ENCODE measurements at regions not wholly inside any gene's neighbourhood (a gene's known extent, or its start where the extent isn't known, plus 50 kb on each side); places are given as distances from the start of the nearest gene placed in this dataset.
A peak's percentile ranks its signal among the peaks of the same experiment; 100 is the strongest.
"Not testable (repeated sequence)": the region's sequence is repeated elsewhere in the genome, so short reads cannot be mapped to it uniquely, and the experiment has no call there.

GRCh38 chr6:103326760-103327757 is 1532.7 kb downstream of the HACE1 start:
- no peak for DNase-seq (ENCODE audit: low spot score)

DNA sequence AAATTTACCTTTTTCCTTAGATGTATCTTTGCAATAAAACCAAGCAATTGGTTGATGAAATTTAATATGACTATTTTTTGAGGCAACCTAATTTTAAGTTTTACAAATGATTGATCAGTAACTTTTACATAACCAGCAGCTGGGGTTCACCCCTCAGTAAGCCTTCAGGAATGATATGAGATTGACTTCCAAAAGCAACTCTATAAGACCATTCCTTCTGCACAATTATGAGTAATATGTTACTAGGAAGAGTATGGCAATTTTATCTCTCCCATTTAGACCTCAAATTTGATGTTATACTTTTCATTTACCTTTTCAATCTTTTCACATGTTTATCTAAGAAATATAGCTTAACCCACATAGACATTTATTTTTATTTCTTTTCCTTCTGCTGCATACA is 1546.3 kb downstream of the HACE1 start:
- no peak for DNase-seq (ENCODE audit: low spot score)

DNA sequence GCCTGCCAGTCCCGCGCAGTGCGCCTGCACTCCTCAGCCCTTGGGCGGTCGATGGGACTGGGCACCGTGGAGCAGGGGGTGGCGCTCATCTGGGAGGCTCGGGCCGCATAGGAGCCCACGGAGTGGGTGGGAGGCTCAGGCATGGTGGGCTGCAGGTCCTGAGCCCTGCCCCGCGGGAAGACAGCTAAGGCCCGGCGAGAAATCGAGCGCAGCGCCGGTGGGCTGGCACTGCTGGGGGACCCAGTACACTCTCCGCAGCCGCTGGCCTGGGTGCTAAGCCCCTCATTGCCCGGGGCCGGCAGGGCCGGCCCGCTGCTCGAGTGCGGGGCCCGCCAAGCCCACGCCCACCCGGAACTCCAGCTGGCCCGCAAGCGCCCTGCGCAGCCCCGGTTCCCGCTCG is 1565.3 kb downstream of the HACE1 start:
- not testable (repeated sequence) for DNase-seq (ENCODE audit: low spot score)

DNA sequence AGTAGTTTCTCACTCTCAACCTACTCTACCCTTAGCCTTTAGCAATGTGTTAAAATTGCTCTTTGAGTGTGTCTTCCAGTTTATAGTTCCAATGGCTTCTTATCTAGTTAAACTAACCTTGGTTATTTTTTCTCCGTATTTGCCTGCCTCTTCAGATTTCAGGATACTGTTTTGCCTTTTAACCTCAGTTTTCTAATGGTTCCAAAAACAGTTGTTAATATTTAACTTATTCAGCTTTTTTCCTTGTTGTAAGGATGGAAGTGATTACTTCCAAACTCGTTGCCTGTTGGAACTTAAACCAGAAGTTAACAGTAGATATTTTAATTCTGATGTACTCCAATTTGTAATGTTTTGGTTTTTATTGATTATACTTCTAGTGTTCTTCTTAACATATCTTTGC is 1574.9 kb downstream of the HACE1 start:
- DNase-seq (ENCODE audit: low spot score): no peak

DNA sequence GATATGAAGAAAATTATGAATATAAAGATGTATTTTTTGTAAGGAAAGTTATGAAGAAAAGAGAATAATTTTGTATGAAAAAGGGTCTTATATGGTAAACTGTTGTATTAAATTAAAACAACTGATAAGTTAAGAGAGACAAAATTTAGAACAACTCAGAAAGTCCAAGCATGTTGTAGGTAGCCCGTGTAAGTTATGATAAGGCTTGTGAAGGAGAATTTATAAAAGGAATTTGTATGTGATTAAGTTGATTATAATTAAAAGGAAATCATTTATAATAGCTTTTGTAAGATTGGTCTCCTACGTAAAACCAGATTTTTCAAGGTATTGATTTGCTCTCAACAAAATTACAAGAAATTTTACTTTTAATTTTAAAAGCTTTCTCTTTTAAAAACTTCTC is 1579.3 kb downstream of the HACE1 start:
- no peak for DNase-seq (ENCODE audit: low spot score)

- DNase-seq (ENCODE audit: low spot score): no peak
Measured at GRCh38 chr6:103277936-103278335, 1581.8 kb downstream of the HACE1 start.

- no peak for DNase-seq (ENCODE audit: low spot score)
Measured at GRCh38 chr6:103273048-103273447, 1586.7 kb downstream of the HACE1 start.

GRCh38 chr6:103269581-103269980 is 1590.1 kb downstream of the HACE1 start:
- no peak for DNase-seq (ENCODE audit: low spot score)

- peak; percentile 29 for DNase-seq (ENCODE audit: low spot score)
Measured at GRCh38 chr6:103268335-103268734, 1591.4 kb downstream of the HACE1 start.

DNA sequence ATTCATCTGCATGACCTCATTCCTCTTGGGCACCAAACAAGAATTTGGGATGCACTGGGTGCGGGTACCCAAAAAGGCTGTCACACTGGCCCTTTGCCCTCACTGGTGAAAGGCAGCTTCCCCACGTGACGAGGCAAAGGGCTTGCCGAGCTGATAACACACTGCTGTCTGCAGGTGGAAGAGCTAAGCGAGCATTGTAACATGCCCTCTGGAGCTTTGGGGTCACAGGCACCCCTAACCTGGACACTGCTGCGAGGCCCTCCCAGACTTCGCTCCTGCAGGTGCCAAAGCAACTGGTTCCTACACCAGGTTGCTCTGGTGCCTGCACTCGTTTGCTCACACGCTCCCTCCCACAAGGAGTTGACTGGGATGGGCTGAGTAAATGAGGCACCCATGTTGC is 1595.7 kb downstream of the HACE1 start:
- DNase-seq (ENCODE audit: low spot score): no peak

DNA sequence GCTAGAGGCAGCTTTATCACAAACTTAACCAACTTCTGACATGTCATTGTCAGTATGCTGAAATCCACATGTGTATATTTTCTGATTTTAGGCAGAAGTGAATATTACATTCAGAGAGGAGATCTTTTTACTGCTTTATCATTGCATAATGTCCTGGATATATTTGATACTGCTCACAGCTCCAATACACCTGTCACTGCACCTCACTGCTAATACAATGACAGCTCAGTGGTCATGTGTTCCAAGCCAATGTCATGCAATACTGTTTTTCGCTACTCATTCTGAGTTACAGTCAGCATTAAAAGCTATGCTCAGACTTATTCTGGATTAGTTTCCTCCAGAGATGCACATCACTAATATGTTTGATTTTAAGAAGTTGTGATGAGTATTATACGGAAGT is 1604.6 kb downstream of the HACE1 start:
- DNase-seq (ENCODE audit: low spot score): no peak

DNA sequence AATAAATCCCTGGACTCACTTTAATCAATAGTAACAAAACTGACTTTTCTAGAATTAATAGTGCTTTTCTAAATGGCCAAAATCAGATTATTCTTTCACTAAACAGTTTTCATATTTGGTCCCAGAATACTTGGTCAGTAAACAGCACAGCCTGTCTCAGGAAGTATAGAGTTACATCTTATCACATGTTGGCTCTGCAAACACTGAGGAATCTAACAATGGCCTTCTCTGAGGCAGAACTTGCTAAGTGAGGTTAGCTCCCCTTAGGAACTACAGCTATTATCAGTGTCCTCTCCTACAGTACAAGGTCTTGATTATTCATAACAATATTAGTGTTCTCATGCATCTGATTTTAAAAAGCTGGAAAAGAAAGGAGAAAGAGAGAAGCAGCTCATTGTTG is 1622.8 kb downstream of the HACE1 start:
- DNase-seq (ENCODE audit: low spot score): no peak

DNA sequence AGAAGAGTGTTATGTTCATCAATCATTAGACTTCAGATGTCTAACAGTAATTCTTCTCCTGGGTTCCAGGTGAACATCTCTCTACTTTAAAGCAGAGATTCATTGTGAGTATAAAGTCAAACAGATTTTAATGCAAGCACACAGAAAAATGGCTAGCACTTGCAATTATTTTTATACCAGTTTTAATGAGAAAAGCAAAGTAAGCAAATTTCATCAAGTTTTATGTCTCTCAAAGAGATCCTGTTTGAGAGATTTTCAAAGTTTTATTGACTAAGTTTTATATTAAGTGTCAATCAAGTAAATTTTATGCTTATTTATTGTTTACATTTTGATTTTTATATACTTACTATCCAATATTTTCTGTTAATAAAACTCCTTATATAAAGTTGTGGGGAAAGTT is 1628.5 kb downstream of the HACE1 start:
- no peak for DNase-seq (ENCODE audit: low spot score)

DNA sequence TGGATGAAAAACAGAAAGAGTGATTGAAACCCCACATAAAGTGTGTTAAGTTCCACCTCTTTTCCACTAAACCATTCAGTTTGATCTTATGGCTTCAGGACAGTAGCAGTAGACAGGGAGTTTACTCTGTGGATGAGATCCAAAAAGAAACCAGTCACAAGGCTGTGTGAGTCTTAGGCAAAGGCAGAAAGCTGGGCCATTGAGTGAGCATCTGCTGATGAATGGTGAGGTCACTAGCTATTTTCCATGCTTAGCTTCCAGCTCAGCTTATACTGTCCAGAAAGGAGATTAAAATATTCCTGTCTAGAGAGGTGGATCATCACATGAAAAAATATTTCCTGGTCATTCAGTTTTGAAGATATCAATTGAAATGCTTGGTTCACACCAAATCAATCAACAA is 1643.9 kb downstream of the HACE1 start:
- no peak for DNase-seq (ENCODE audit: low spot score)

GRCh38 chr6:103210686-103211085 is 1649.0 kb downstream of the HACE1 start:
- DNase-seq (ENCODE audit: low spot score): no peak

DNA sequence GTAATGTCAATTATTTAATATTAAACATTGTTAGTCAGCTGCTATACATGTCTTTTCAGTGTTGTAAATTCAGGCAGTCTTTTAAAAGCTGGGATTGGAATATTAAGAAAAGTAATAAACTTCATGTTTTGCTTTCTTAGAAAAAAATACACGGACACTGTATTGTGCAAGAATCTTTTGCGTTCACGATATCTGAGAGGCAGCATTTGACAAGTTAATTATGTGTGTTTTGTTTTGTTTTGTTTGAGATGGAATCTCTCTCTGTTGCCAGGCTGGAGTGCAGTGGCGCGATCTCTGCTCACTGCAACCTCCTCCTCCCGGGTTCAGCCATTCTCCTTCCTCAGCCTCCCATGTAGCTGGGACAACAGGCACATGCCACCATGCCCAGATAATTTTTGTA is 1661.3 kb downstream of the HACE1 start:
- no peak for DNase-seq (ENCODE audit: low spot score)

DNA sequence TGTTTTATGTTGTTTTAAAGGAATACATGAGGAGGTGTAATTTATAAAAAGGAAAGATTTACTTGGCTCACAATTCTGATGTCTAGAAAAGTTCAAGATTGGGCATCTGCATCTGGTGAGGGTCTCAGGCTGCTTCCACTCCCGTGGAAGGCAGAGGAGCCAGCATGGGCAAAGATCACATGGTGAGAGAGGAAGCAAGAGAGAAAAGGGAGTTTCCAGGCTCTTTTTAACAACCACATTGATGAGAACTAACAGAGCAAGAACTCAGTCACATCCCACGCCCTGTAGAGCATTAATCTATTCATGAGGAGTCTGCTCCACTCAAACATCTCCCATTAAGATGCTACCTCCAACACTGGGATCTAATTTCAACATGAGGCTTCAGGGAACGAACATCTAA is 1666.3 kb downstream of the HACE1 start:
- DNase-seq (ENCODE audit: low spot score): no peak

GRCh38 chr6:103191391-103192093 is 1668.2 kb downstream of the HACE1 start:
- no peak for DNase-seq (ENCODE audit: low spot score)

DNA sequence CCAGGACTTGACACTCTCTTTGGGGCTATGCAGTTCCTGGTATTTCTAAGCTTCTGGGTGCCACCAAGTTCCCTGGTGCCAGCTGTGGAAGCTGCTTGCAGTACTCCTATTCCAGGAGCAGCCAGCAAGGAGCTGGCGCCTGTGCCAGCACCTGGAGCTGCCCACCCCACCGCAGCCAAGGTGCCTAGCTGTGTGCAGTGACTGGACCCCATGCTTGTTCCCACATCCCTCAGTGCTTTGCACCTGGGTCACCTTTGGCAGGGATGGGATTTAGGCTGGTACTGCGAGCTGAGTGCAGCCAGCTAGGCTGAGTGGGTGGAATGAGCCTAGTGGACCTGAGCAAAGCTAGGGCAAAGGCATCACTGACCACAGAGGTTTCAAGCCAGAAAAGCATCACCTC is 1674.9 kb downstream of the HACE1 start:
- no peak for DNase-seq (ENCODE audit: low spot score)

GRCh38 chr6:103183831-103184411 is 1675.8 kb downstream of the HACE1 start:
- DNase-seq (ENCODE audit: low spot score): no peak

- no peak for DNase-seq (ENCODE audit: low spot score)
Measured at GRCh38 chr6:103178193-103178592, 1681.5 kb downstream of the HACE1 start.

DNA sequence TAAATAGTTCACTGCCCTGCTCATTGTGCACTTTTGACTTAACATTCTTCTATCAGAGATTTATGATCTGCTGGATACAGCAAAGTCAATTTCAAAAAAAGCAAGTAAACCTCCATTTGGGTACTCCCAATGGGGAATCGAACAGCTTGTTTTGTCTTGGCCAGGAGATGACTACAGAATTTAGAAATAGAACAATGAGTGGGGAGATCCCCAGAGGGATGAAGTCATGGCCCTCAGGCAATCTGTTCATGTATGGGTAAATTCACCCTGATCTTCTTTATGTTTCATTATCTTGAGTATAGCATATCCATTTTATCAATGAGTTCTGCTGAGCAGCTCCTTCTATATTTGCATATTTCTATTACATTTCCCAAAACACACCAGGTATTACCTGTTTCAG is 1681.9 kb downstream of the HACE1 start:
- DNase-seq (ENCODE audit: low spot score): no peak

DNA sequence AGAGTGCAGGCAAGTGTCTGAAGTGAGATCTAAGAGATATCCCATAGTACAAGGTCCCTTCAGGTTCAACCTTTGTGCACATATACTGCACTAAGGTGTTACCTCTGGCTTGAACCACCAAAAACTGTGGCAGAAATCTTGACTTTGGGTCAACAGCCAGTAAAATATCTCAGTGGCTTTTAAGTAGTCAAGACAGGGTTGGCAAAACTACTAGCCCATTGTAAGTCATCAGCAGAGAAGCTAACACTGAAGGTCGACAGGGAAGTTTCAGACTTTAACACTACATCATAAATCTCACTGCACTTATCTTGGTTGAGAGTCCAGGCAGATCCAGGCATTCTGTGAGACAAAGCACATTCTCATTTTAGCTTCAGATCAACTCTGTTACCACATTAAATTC is 1684.7 kb downstream of the HACE1 start:
- DNase-seq (ENCODE audit: low spot score): no peak
